ENCODE measurements at regions not wholly inside any gene's neighbourhood (a gene's known extent, or its start where the extent isn't known, plus 50 kb on each side); places are given as distances from the start of the nearest gene placed in this dataset.

- Histone ChIP-seq H2AFZ (replicated peaks) (no peak overlapping the region), H4K20me1 (ENCODE audit: low read depth) (no peaks in the 10 kb centered on the region), H3K9ac (no peak overlapping the region), H3K9me3 (ENCODE audit: low read depth) (no peaks in the 10 kb centered on the region), H3K27me3 (no peaks in the 10 kb centered on the region), H3K4me3 (no peak overlapping the region), H3K36me3 (no peaks in the 10 kb centered on the region), H3F3A (ENCODE audit: low read depth) (no peaks in the 10 kb centered on the region), H3K4me1 (peaks cover 7% of the 10 kb centered on the region), H3K4me2 (no peak overlapping the region), H3K27ac (no peak overlapping the region), H3K79me2 (ENCODE audit: low read depth) (peaks cover 88% of the 10 kb centered on the region)
- peaks cover 10% of the 10 kb centered on the region for H3K4me1 Mint-ChIP-seq
- DNase-seq (ENCODE audit: low spot score), result no peak
- no peaks in the 10 kb centered on the region for H3K27me3 Mint-ChIP-seq (ENCODE audit: insufficient read depth, low read depth)
- H3K27ac Mint-ChIP-seq, result no peak overlapping the region
- H3K36me3 Mint-ChIP-seq, result peaks cover 34% of the 10 kb centered on the region
- no peak for TF ChIP-seq EZH2 (IDR thresholded peaks at IDR 0.05)
- TF ChIP-seq EZH2phosphoT487 (IDR thresholded peaks at IDR 0.05), result no peak
- TF ChIP-seq CTCF (IDR thresholded peaks at IDR 0.05), result no peak
- H3K9me3 Mint-ChIP-seq, result peaks cover 19% of the 10 kb centered on the region
- no peak overlapping the region for H3K4me3 Mint-ChIP-seq
Measured at GRCh38 chr2:144325086-144325485, 194.8 kb downstream of the ZEB2 start.

GRCh38 chr2:144324446-144325045, 195.4 kb downstream of the ZEB2 start:
- H3K27me3 Mint-ChIP-seq (ENCODE audit: insufficient read depth, low read depth), result no peaks in the 10 kb centered on the region
- Histone ChIP-seq H3K4me1 (peaks cover 5% of the 10 kb centered on the region), H3K4me3 (no peak overlapping the region), H4K20me1 (ENCODE audit: low read depth) (no peaks in the 10 kb centered on the region), H3K9me3 (ENCODE audit: low read depth) (no peaks in the 10 kb centered on the region), H2AFZ (replicated peaks) (no peak overlapping the region), H3K27ac (no peak overlapping the region), H3K79me2 (ENCODE audit: low read depth) (peaks cover 88% of the 10 kb centered on the region), H3F3A (ENCODE audit: low read depth) (no peaks in the 10 kb centered on the region), H3K9ac (no peak overlapping the region), H3K27me3 (no peaks in the 10 kb centered on the region), H3K4me2 (no peak overlapping the region), H3K36me3 (no peaks in the 10 kb centered on the region)
- no peak overlapping the region for H3K4me3 Mint-ChIP-seq
- DNase-seq (ENCODE audit: low spot score), result no peak
- no peak overlapping the region for H3K27ac Mint-ChIP-seq
- peaks cover 16% of the 10 kb centered on the region for H3K9me3 Mint-ChIP-seq
- no peak for TF ChIP-seq EZH2 (IDR thresholded peaks at IDR 0.05)
- no peak for TF ChIP-seq CTCF (IDR thresholded peaks at IDR 0.05)
- TF ChIP-seq EZH2phosphoT487 (IDR thresholded peaks at IDR 0.05), result no peak
- peaks cover 10% of the 10 kb centered on the region for H3K4me1 Mint-ChIP-seq
- H3K36me3 Mint-ChIP-seq, result peaks cover 30% of the 10 kb centered on the region

- Histone ChIP-seq H4K20me1 (ENCODE audit: low read depth) (no peaks in the 10 kb centered on the region), H3K9ac (no peak overlapping the region), H3K4me3 (no peak overlapping the region), H3K79me2 (ENCODE audit: low read depth) (peaks cover 82% of the 10 kb centered on the region), H2AFZ (replicated peaks) (no peak overlapping the region), H3K36me3 (no peaks in the 10 kb centered on the region), H3K4me2 (no peak overlapping the region), H3K4me1 (peaks cover 5% of the 10 kb centered on the region), H3F3A (ENCODE audit: low read depth) (no peaks in the 10 kb centered on the region), H3K27ac (no peak overlapping the region), H3K27me3 (no peaks in the 10 kb centered on the region), H3K9me3 (ENCODE audit: low read depth) (no peaks in the 10 kb centered on the region)
- Mint-ChIP-seq H3K27ac (no peak overlapping the region), H3K36me3 (peaks cover 28% of the 10 kb centered on the region), H3K9me3 (peaks cover 15% of the 10 kb centered on the region), H3K27me3 (ENCODE audit: insufficient read depth, low read depth) (no peaks in the 10 kb centered on the region), H3K4me1 (peaks cover 10% of the 10 kb centered on the region), H3K4me3 (no peak overlapping the region)
- TF ChIP-seq EZH2 (IDR thresholded peaks at IDR 0.05) (no peak), EZH2phosphoT487 (IDR thresholded peaks at IDR 0.05) (no peak), CTCF (IDR thresholded peaks at IDR 0.05) (no peak)
- no peak for DNase-seq (ENCODE audit: low spot score)
Measured at GRCh38 chr2:144323946-144324345, 196.0 kb downstream of the ZEB2 start.

Data from neural progenitor cell (in vitro differentiated cells).